ENCODE measurements at regions not wholly inside any gene's neighbourhood (a gene's known extent, or its start where the extent isn't known, plus 50 kb on each side); places are given as distances from the start of the nearest gene placed in this dataset.

DNA sequence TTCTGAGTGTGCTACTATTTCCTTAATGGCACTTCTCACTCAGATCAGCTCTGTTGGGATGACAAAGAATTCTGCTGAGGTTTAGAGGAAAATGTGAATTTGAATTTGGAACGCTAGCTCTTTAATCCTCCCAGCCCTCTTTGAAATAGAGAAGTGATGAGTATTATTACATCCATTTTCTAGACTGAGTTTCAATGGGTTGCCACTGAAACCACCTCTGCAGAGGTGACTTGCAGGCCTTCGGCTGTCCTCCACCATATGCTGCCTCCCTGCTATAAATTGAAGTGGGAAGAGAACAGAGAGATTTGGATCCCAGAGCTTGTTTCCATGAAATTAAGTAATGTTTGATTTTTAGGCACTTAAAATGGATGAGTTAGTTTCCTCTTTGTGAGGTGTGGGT, 363.2 kb upstream of the SNX7 start:
- DNase-seq (no peak), ATAC-seq (no peak)
- no peak for TF ChIP-seq EZH2 (IDR thresholded peaks at IDR 0.05; ENCODE audit: low read length, unreplicated experiment)
- no peak for TF ChIP-seq EZH2phosphoT487 (IDR thresholded peaks at IDR 0.05; ENCODE audit: borderline replicate concordance, low read length)
- TF ChIP-seq, protein P1, sequence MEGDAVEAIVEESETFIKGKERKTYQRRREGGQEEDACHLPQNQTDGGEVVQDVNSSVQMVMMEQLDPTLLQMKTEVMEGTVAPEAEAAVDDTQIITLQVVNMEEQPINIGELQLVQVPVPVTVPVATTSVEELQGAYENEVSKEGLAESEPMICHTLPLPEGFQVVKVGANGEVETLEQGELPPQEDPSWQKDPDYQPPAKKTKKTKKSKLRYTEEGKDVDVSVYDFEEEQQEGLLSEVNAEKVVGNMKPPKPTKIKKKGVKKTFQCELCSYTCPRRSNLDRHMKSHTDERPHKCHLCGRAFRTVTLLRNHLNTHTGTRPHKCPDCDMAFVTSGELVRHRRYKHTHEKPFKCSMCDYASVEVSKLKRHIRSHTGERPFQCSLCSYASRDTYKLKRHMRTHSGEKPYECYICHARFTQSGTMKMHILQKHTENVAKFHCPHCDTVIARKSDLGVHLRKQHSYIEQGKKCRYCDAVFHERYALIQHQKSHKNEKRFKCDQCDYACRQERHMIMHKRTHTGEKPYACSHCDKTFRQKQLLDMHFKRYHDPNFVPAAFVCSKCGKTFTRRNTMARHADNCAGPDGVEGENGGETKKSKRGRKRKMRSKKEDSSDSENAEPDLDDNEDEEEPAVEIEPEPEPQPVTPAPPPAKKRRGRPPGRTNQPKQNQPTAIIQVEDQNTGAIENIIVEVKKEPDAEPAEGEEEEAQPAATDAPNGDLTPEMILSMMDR (conservative IDR thresholded peaks at IDR 0.05; ENCODE audit: low read depth, low read length): no peak
- H3K79me2 ChIP-seq (ENCODE audit: low read length): no peaks in the 10 kb centered on the region
- POLR2A ChIA-PET (ENCODE audit: unreplicated experiment): no interaction called here
- no peaks in the 10 kb centered on the region for H3K9me2 ChIP-seq (replicated peaks; ENCODE audit: low read length)
- H3K36me3 ChIP-seq (ENCODE audit: low read depth, low read length): no peaks in the 10 kb centered on the region
- H2AFZ ChIP-seq (ENCODE audit: low read length): no peak overlapping the region
- no TSS peak for BruUV-seq (replicated peaks)
- H4K20me1 ChIP-seq (ENCODE audit: low read length): no peaks in the 10 kb centered on the region
- CTCF ChIA-PET: no interaction called here
- H3K4me3 ChIP-seq (ENCODE audit: low read length): no peak overlapping the region
- H3K9ac ChIP-seq (ENCODE audit: low read length): no peak overlapping the region
- no peaks in the 10 kb centered on the region for H3K27me3 ChIP-seq (ENCODE audit: low read length)
- H3K9me3 ChIP-seq (ENCODE audit: low read length): no peaks in the 10 kb centered on the region
- H3F3A ChIP-seq (ENCODE audit: low read length, unreplicated experiment): no peaks in the 10 kb centered on the region
- intact Hi-C loops (cut with micrococcal nuclease): no loop called here
- no peak overlapping the region for H3K27ac ChIP-seq (ENCODE audit: low read length)
- H3K4me2 ChIP-seq (ENCODE audit: low read length): no peak overlapping the region
- peaks cover 21% of the 10 kb centered on the region for H3K4me1 ChIP-seq (ENCODE audit: insufficient read depth, low read length)

DNA sequence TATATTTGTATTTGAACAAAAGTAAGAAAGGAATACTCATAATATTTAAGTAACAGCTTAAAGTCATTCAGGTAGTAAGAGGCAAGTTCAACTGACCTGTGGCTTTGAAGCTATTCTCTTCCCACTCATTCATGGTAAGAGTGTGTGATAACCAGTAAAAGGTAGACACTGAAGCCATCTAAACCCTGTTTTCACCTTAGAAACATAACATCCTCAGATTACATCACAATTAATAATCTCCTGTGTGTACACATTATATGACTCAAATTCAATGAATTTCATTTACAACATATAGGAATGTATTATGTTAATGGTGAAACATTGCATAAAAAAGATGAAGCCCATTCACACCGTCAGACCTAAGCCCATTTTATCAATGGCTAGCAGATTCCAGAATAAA, 364.8 kb upstream of the SNX7 start:
- Histone ChIP-seq H3K27ac (ENCODE audit: low read length) (peak overlapping the region; percentile 65), H3K9me2 (replicated peaks; ENCODE audit: low read length) (no peaks in the 10 kb centered on the region), H3K4me1 (ENCODE audit: insufficient read depth, low read length) (peaks cover 32% of the 10 kb centered on the region), H3K4me3 (ENCODE audit: low read length) (no peak overlapping the region), H3K4me2 (ENCODE audit: low read length) (no peak overlapping the region; the same call in 1 of the 2 replicates), H3K36me3 (ENCODE audit: low read depth, low read length) (no peaks in the 10 kb centered on the region), H3K27me3 (ENCODE audit: low read length) (no peaks in the 10 kb centered on the region), H3K79me2 (ENCODE audit: low read length) (no peaks in the 10 kb centered on the region), H3F3A (ENCODE audit: low read length, unreplicated experiment) (no peaks in the 10 kb centered on the region), H2AFZ (ENCODE audit: low read length) (peak overlapping the region; percentile 27; the same call in 1 of the 2 replicates), H4K20me1 (ENCODE audit: low read length) (no peaks in the 10 kb centered on the region), H3K9ac (ENCODE audit: low read length) (no peak overlapping the region), H3K9me3 (ENCODE audit: low read length) (no peaks in the 10 kb centered on the region)
- CTCF ChIA-PET: no interaction called here
- ATAC-seq (peak; percentile 82), DNase-seq (peak; percentile 77)
- POLR2A ChIA-PET (ENCODE audit: unreplicated experiment): interaction anchor here (0.6 kb wide), 2 partner anchors 1025 to 1554 kb away, joined by 3 to 5 read pairs; no protein-coding TSS in a partner anchor
- TF ChIP-seq EZH2phosphoT487 (IDR thresholded peaks at IDR 0.05; ENCODE audit: borderline replicate concordance, low read length): no peak
- TF ChIP-seq EZH2 (IDR thresholded peaks at IDR 0.05; ENCODE audit: low read length, unreplicated experiment): no peak
- TF ChIP-seq, protein P1 (conservative IDR thresholded peaks at IDR 0.05; ENCODE audit: low read depth, low read length): no peak
- no TSS peak for BruUV-seq (replicated peaks)
- intact Hi-C loops (cut with micrococcal nuclease): loop anchor here (2.0 kb wide), 1 partner anchor 26 kb away; no protein-coding TSS in a partner anchor

DNA sequence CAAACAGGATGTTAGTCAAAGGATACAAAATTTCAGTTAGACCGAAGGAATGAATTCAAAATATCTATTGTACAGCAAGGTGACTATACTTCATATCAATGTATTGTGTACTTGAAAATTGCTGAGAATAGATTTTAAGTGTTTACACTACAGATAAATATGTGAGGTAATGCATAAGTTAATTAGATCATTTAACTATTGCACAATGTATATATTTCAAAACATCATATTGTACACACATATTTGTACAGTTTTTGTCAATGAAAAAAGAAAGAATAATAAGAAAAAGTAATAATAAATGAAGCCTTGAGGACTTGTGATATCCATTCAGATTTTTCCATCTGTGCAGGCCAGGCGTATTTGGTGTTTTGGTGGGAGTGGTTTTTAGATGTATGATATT, 367.4 kb upstream of the SNX7 start:
- H3K9me3 ChIP-seq (ENCODE audit: low read length): no peaks in the 10 kb centered on the region
- ATAC-seq: no peak
- no peaks in the 10 kb centered on the region for H3K36me3 ChIP-seq (ENCODE audit: low read depth, low read length)
- DNase-seq: no peak
- no peaks in the 10 kb centered on the region for H3K27me3 ChIP-seq (ENCODE audit: low read length)
- peaks cover 32% of the 10 kb centered on the region for H3K4me1 ChIP-seq (ENCODE audit: insufficient read depth, low read length)
- no peaks in the 10 kb centered on the region for H3F3A ChIP-seq (ENCODE audit: low read length, unreplicated experiment)
- no peak for TF ChIP-seq EZH2phosphoT487 (IDR thresholded peaks at IDR 0.05; ENCODE audit: borderline replicate concordance, low read length)
- TF ChIP-seq, protein P1 (conservative IDR thresholded peaks at IDR 0.05; ENCODE audit: low read depth, low read length): no peak
- H3K4me2 ChIP-seq (ENCODE audit: low read length): no peak overlapping the region
- POLR2A ChIA-PET (ENCODE audit: unreplicated experiment): interaction anchor here (0.6 kb wide), 1 partner anchor 267 kb away, joined by 6 read pairs; no protein-coding TSS in a partner anchor
- intact Hi-C loops (cut with micrococcal nuclease): no loop called here
- H4K20me1 ChIP-seq (ENCODE audit: low read length): no peaks in the 10 kb centered on the region
- no peaks in the 10 kb centered on the region for H3K9me2 ChIP-seq (replicated peaks; ENCODE audit: low read length)
- H2AFZ ChIP-seq (ENCODE audit: low read length): no peak overlapping the region
- CTCF ChIA-PET: interaction anchor here (0.6 kb wide), 1 partner anchor 21 kb away, joined by 4 read pairs; no protein-coding TSS in a partner anchor
- no peaks in the 10 kb centered on the region for H3K79me2 ChIP-seq (ENCODE audit: low read length)
- H3K9ac ChIP-seq (ENCODE audit: low read length): no peak overlapping the region
- H3K27ac ChIP-seq (ENCODE audit: low read length): no peak overlapping the region
- no TSS peak for BruUV-seq (replicated peaks)
- no peak overlapping the region for H3K4me3 ChIP-seq (ENCODE audit: low read length)
